Uterus (tissue), 2 donors: ENCODE measurements at regions not wholly inside any gene's neighbourhood (a gene's known extent, or its start where the extent isn't known, plus 50 kb on each side); places are given as distances from the start of the nearest gene placed in this dataset.

Experiments used
- POLR2A ChIP-seq, 2 donors: fragments of 450-650 bp; IDR thresholded peaks; one replicate each; pipeline ENCODE4 v1.6.1; 2016; ENCODE audit warnings: antibody characterized with exemption in 2 of 2, mild to moderate bottlenecking in 1 of 2, moderate library complexity in 1 of 2
- TF ChIP-seq, protein P1 (sequence below), 4 experiments: fragments of 200-600 bp in 2 of 4; fragments of 450-650 bp in 2 of 4; sonication (generic) in 2 of 4; IDR thresholded peaks; one replicate each; pipeline ENCODE4 v1.5.1; 2016 to 2019; ENCODE audit warnings: antibody characterized with exemption in 4 of 4, mild to moderate bottlenecking in 2 of 4, moderate library complexity in 1 of 4

DNA sequence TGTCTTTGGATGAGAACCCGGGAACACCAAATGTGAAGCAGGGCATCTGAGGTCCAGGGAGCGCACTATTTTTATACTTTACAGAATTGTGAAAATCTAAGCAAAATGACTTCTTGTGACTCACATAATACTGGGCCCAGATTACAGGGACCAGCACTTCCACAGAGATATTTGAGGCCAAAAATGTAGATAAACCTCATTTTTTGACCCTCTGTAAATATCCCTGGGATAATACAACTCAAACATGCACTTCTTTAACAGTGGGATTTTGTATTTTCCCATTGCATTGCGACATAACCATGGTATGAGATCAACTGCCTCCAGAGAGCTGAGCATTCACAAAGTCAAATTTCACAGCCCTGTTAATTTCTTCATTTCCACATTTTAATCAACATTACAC, 289.4 kb upstream of the ADGRL4 start:
- TF ChIP-seq, protein P1, sequence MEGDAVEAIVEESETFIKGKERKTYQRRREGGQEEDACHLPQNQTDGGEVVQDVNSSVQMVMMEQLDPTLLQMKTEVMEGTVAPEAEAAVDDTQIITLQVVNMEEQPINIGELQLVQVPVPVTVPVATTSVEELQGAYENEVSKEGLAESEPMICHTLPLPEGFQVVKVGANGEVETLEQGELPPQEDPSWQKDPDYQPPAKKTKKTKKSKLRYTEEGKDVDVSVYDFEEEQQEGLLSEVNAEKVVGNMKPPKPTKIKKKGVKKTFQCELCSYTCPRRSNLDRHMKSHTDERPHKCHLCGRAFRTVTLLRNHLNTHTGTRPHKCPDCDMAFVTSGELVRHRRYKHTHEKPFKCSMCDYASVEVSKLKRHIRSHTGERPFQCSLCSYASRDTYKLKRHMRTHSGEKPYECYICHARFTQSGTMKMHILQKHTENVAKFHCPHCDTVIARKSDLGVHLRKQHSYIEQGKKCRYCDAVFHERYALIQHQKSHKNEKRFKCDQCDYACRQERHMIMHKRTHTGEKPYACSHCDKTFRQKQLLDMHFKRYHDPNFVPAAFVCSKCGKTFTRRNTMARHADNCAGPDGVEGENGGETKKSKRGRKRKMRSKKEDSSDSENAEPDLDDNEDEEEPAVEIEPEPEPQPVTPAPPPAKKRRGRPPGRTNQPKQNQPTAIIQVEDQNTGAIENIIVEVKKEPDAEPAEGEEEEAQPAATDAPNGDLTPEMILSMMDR (IDR thresholded peaks at IDR 0.05) = no peak
- no peak for TF ChIP-seq POLR2A (IDR thresholded peaks at IDR 0.05)
